PC-9 (cell line): ENCODE measurements at regions not wholly inside any gene's neighbourhood (a gene's known extent, or its start where the extent isn't known, plus 50 kb on each side); places are given as distances from the start of the nearest gene placed in this dataset.

Source experiments
- EZH2 ChIP-seq: fragments of 200-600 bp; sonication (generic); IDR thresholded peaks from 2 replicates; pipeline ENCODE4 v1.8.0; 2017; ENCODE audit warnings: antibody characterized with exemption, low read depth
- TF ChIP-seq, protein P1 (sequence below): fragments of 200-600 bp; sonication (generic); conservative IDR thresholded peaks from 2 replicates; pipeline ENCODE4 v1.6.1; 2017; ENCODE audit warnings: mixed run types, antibody characterized with exemption, mild to moderate bottlenecking, moderate library complexity

DNA sequence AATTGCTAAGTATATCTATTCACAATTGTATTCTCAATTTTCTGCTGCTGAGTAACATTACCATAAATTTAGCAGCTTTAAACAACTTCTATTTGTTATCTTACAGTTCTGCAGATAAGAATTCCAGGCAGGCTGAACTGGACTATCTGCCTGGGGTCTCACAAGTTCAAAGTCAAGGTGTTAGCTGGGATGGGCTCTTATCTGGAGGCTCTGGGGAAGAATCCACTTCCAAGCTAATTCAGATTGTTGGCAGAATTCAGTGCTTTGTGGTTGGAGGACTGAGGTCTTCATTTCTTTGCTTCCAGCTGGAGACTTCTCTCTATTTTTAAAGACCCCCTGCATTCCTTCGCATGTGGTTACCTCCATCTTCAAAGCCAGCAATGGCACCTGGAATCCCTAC, 329.9 kb upstream of the ISX start:
- TF ChIP-seq, protein P1, sequence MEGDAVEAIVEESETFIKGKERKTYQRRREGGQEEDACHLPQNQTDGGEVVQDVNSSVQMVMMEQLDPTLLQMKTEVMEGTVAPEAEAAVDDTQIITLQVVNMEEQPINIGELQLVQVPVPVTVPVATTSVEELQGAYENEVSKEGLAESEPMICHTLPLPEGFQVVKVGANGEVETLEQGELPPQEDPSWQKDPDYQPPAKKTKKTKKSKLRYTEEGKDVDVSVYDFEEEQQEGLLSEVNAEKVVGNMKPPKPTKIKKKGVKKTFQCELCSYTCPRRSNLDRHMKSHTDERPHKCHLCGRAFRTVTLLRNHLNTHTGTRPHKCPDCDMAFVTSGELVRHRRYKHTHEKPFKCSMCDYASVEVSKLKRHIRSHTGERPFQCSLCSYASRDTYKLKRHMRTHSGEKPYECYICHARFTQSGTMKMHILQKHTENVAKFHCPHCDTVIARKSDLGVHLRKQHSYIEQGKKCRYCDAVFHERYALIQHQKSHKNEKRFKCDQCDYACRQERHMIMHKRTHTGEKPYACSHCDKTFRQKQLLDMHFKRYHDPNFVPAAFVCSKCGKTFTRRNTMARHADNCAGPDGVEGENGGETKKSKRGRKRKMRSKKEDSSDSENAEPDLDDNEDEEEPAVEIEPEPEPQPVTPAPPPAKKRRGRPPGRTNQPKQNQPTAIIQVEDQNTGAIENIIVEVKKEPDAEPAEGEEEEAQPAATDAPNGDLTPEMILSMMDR: no peak
- no peak for TF ChIP-seq EZH2
